ENCODE measurements at regions not wholly inside any gene's neighbourhood (a gene's known extent, or its start where the extent isn't known, plus 50 kb on each side); places are given as distances from the start of the nearest gene placed in this dataset.

DNA sequence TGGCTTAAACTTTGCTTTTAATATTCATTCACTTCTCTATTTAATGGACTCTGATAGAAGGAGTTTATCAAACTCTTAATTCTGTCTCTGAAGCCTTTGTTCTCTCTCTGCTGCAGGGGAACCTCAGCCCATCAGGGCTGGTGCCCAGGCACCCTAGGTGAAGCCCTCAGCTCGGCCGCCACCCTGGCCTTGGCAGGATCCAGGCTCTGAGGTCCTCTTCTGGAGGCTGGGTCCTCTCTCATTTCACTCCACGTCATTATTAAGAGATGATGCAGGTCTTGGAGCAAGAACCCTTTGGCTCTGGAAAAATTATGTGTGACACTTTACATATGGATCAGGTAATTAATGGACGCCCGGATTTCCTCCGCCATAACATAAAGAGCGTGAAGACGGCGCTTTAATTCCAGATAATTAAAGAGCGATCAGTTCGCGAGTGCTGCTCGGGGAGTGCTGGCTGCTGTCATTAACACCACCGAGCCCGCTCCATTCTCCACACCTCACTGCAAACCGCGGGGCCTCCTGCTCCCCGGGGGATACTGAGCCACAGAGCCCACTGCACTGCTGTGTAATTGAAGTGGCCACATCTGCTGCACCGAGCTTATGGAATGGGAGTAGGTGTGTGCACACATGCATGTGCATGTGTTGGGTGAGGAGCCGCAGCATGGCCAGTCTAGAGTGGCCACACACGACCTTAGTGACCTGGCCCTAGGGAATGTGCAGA lies 259.4 kb upstream of the TNRC6C start:
- no peak for DNase-seq

DNA sequence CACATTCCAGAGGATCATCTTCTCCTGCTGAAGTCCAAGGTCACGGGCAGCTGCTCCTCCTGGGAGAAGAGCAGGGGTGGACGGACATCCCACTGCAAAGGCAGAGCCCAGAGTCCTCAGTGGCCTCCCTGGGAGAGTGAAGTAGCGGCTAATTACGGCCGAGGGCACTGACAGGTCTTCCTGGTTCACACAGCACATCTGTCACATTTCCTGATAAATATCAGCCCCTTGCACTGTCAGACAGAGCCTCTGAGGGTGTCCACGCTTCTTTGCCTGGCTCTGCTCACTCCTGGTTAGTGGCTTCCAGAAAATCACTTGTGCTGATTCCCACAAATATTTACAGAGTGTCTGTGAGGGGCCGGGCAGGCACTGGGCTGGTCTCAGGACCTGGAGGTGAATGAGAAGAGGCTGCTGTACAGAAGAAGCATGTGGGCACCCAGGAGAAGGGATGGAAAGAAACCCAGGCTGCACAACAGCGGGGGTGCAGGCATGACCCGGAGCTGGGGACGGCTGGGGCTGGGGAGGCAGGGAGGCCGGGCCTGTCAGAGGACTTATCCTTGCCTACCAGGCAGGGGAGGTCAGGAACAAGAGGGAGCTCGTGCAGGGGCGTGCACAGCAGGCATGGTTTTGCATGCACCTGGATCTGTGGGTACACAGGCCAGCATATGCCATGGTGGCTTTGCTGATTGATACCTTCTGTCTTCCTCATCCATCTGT lies 258.2 kb upstream of the TNRC6C start:
- no peak for DNase-seq

DNA sequence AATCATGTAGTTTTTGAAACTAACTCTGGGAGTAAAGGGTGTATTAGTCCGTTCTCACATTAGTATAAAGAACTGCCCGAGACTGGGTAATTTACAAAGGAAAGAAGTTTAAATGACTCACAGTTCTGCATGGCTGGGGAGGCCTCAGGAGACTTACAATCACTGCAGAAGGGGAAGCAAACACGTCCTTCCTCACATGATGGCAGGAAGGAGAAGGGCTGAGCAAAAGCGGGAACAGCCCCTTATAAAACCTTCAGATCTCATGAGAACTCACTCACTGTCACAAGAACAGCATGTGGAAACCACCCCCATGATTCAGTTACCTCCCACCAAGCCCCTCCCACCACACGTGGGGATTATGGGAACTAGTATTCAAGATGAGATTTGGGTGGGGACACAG lies 256.5 kb upstream of the TNRC6C start:
- DNase-seq, result no peak

DNA sequence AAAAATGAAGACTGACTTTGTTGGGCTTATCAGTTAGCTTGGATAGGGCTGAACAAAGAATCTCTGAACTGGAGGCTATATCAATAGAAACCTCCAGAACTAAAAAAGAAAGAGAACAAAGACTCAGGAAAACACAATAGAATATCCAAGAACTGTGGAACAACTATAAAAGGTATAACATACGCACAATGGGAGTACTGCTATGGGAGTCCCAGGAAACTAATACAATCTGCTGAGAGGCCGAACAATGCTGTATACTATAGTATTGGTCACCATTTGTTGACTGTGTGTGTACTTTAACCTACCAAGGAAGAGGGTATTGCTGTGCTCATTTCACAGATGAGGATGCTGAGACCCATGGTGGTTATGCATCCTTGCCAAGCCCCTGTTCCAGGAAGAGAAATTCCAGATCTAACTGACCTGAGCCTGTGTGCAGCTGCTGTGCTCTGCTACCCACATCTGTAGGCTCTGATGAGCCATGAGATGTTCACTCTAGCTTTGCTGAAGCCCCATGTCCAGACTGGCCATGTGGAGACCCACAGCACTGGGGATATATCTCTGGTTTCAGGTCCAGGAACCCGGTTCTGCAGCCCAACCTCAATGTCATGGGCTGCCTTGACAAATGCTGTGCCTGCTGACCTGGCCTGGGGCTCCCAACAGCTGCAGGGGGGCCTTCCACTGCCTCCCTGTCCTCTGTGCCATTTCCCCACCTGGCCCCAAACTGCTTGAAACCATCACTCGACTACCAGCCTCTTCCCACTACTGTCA lies 254.3 kb upstream of the TNRC6C start:
- no peak for DNase-seq

DNA sequence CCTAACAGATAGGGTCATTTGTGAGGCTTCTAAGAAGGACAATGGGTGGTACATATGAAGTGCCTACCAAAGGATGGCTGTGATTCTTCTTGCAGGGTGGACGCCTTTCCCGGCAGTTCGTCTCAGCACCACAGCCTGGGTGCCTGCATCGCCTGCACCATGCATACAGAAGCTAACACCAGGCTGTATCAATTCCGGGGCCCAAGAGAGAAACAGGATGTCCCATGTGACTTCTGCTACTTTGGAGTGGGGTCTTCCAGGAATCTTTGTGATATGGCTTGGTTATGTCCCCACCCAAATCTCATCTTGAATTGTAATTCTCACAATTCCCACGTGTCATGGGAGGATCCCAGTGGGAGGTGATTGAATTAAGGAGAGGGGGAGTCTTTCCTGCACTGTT lies 251.6 kb upstream of the TNRC6C start:
- DNase-seq, result no peak

DNA sequence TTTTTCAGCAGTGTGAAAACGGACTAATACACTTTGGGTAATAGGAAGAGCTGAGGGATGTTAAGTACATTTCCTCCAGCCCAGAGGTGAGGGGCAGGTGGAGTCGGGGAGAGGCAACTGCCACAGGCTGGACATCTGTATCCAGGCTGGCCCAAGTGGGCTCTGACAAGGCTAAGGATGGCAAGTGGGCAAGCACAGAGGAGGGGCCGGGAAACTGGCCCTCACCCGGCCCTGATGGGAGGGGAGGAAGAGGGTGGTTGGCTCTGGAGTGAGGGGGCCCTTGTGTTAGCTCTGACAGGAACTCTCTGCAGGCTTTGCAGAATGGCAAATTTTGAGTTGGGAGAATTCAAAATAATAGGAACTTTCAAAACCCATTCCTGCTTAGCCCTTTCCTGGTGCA lies 251.0 kb upstream of the TNRC6C start:
- no peak for DNase-seq

DNA sequence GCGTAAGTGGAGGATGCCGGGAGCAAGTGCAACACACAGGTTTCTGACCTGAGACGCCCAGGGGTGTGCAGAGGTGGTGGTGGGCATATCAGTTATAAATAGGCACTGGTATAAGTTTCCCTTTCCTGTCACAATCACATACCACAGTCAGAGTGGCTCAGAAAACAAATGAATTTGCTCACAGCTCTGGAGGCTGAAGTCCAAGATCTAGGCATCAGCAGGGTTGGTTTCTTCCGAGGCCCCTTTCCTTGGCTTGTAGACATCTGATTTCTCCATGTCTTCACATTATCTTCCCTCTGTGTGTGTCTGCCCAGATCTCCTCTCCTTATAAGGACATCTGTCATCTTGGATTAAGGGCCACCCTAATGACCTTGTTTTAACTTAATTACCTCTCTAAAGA lies 250.5 kb upstream of the TNRC6C start:
- no peak for DNase-seq

DNA sequence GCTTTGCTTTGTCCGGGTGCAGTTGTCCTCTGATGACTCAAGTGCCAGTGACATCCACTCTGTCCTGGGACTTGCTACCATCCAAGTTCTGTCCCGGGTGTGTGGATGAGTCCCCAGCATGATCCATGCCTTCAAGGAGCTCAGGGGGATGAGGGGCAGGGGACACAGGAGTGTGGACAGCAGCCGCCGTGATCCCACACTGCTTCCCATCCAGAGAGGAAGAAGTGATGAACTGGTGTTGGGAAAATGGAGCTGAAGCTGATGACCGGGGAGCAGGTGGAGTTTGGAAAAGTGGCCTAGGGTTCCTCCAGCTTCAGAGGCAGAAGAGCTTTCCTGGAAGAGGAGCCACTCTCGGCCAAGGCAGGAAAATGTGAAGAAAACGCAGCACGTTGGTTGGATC lies 249.6 kb upstream of the TNRC6C start:
- DNase-seq, result no peak

DNA sequence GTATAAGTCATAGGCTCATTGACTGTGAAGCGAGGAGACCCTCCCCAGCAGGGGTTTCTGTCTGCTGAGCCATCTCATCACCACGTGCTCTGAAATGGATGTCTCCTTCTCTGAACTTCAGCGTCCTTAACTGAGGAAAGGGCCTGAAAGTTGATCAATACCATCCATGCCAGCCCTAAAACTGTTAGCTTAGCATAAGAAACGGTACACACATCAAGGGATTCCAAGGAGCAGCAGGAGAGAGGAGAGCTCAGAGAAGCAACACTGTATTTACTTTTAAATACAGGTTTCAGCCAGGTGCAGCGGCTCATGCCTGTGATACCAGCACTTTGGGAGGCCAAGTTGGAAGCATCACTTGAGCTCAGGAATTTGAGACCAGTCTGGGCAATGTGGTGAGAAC lies 248.9 kb upstream of the TNRC6C start:
- no peak for DNase-seq

DNA sequence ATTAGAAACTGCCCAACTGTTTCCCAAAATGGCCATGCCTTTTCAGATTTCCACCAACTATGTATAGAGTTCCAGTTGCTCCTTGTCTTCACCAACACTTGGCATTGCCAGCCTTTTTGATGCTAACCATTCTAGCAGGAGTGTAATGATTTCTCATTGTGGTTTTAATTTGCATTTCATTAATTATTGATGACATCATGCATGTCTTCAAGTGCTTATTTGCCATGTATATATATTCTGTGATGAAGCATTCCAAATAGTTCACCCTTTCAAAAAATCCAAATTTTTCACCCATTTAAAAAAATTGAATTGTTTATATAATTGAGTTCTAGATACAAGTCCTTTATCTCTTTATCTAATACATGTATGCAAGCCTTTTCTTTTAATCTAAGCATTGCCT lies 245.9 kb upstream of the TNRC6C start:
- no peak for DNase-seq

DNA sequence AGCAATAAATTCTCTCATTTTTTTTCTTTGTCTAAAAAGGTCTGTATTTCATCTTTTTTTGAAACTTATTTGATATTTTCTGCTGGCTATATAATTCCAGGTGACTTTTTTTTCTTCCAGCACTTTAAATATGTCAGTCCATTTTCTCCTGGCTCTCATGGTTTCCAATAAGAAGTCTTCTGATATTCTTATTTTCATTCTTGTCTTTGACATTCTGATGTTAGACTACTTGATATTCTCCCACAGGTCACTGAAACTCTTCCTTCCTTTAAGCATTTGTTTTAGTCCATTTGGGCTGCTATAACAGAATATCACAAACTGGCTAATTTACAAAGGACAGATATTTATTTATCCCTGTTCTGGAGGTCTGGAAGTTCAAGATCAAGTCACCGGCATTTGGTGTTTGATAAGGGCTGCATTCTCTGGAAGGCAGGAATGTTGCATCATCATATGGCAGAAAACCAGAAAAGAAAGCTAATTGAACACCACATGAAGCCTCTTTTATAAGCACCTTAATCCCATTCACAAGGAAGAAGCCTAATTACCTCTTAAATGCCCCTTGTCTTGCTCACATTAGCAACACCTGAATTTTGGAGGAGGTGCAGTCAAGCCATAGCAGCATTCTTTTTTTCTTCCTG lies 242.1 kb upstream of the TNRC6C start:
- DNase-seq, result no peak

DNA sequence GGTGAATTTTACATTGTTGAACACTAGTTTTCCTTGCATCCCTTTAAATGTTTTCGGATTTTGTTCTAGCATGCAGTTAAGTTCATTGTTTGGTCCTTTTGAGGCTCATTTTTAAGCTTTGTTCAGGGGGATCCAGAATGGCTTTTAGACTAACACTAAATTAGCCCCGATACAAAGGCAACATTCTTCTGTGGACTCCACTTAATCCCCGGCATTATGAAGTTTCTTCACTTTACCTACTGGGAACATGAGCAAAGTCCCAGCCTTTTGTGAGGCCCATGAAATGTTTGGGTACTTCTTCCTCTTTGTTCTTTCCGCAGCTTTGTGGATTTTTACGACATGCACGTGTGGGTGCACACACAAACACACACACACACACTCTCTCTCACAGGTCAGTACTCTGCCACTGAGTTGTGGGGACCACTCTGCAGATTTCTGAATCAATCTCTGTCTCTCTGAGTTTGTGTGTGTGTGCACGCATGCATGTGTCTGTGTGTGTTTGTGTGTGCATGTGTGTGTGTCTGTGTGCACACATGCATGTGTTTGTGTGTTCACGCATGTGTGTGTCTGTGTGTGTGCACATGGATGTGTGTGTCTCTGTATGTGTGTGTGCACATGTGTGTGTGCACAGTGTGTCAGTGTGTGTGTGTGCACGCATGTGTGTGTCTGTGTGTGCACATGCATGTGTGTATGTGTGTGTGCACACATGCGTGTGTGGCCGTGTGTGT lies 240.4 kb upstream of the TNRC6C start:
- no peak for DNase-seq

DNA sequence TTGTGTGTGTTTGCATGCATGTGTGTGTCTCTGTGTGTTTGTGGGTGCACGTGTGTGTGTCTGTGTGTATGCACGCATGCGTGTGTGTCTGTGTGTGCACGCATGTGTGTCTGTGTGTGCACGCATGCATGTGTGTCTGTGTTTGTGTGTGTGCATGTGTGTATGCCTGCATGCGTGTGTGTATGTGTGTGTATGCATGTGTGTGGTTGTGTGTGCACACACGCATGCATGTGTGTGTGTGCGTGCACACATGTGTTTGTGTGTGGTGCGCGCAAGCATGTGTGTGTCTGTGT lies 239.9 kb upstream of the TNRC6C start:
- no peak for DNase-seq

DNA sequence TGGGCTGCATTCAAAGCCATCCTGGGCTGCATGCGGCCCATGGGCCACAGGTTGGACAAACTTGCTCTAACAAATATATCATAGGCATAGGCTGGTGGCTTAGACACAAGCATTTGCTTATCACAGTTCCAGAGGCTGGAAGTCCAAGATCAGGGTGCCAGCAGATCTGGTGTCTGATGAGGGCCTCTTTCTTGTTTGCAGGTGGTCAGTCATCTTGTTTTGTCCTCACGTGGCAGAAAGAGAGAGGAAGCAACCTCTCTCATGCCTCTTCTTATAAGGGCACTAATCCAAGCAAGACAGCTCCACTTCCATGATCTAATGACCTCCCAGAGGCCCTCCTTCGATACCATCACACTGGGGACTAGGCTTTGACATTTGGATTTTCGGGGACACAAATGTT lies 238.7 kb upstream of the TNRC6C start:
- no peak for DNase-seq

DNA sequence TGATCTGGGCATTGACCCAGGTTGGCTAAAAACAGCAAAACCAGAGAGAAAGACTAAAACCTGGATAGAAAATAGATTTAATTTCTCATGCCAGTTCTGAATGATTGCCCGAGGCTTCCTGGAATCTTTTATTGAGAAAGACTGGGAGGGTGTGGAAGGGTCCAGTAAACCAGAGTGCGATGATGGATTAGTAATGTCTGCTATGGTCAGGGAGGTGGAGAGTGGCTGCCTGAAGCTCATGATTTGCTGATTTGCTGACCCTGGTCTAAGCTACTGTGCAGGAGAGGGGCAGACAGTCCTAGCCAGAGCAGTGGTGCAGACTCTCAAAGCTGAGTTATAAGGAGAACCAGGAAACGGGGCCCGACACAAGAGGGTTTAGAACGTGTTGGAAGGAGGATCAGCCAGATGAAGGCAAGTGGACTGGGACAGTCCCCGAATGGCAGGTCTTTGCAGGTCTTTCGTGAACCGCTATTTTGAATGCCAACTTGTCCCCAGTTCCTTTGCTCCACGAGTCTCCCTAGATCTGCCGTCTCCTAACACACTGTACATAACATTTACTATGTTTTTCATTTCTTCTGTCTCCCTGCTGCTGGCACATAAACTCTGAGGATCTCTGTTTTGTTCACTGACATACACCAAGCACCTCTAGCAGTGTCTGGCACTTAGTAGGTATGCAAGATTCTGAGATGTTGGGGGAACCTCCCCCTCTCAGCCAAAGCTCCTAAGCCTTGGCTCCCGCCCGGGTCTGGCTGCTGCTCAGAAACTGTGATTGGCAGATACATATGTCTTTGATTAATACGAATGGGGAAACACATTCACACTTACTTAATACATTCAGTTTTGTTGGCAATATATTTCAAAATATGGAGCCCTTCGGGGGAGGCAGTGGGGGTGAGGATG lies 237.3 kb upstream of the TNRC6C start:
- no peak for DNase-seq

DNA sequence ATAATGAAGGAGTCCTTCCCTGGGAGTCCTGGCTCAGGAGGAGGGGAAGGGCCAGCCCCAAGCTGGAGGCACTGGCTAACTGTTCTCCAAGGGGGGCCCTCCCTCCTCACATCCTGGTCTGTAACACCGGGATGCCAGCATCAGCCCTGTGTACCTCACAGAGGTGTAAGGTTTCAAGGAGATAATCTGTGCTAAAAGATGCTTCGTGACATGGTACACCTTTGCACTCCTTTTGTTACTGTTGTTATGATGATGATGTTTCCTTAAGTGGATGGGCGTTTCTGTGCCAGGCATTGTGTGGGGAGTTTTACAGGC lies 236.7 kb upstream of the TNRC6C start:
- DNase-seq, result no peak

DNA sequence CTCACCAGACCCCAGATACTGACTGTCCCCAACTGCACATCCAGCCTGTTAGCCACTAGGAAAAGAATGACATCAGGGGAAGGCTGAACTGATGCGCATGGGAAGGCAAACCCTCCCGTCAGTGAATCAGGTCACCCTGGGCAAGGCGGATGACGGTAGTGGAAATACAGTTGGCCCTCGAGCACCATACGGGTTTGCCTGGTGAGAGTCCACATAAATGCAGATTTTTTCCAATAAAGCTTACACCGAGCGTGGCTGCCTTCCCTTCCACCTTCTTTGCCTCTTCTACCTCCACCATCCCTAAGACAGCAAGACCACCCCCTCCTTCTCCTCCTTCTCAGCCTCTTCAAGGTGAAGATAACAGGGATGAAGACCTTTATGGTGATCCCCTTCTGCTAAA lies 236.1 kb upstream of the TNRC6C start:
- no peak for DNase-seq

DNA sequence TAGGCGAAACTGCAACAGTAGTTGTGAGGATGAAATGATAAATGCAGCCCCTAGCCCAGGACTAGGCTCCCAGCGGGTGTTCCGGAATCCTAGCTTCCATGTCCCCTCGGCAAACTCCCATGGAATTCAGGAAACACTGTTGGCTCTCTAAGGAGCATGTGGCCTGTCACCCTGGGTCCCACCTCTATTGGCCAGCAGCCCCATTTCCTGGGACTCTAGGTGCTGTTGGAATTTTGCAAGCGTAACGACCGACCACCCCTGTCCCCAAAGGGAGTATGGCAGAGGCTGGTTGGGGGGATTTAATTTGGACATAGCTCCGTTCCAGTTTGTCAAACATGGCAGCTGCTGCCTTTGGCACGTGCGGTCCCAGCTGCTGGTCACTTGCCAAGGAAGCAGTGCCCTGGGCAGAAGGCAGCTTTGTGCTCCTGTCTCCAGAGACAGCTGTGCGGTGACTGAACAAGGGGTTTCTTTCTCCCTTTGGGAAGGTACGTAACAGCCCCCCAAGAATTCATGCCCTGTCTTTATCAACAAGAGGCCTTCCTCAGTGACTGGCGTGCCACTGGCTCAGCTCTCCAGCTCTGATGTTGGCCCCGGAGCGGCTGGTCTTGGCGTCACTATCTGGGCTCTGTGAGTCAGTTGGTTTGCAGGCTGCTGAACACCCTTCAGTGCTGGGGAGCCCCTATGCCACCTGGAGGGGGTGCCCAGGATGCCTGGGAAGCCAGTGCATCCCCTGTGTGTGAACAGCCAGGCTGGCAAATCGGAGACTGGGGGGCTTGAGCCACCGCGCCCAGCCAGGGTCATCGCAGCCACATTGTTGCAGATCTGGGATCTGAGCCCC lies 235.2 kb upstream of the TNRC6C start:
- DNase-seq, result no peak

DNA sequence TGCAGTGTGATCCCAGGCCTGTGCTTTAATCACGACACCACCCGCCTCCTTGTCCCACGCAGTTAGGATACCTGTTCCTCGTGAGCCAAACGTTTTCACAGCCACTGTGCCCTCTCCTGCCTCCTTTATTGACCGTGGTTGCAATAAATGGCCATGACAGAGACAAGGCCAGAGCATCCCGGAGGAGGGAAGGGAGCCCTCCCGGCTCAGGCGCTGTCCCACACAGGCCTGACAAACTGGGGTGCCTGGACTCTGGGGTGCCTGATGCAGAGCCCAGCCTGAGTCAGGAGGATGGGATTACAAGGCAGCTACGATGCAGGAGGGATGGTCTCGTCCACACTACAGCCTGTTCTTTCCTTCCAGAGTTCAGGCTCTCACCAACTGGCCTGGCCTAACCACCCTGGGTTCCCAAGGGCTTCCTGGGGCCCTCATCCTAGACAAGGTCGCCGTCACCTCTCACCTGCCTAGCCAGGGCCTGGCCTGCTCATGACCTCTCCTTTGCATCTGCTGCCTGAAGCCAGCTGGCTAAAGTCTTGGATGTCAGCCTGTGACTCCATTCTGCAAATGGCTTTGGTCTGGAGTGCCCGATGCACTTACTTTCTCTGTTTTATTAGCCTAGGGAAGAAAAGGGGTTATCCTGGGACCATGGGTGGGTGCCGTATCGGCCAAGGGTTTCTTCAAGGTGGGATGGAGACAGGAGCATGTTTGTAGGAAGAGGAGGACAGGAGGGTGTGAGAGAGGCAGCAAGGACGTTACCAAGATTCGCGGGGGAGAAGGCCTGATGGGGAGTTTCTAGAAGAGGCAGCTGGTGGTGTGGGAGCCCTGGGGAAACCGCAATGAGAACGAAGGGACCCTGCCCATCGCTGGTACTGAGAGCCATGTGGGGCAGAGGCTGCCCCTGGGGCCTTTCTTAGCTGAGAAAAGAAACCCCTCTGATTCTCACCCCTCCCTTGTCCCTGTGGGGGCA lies 234.3 kb upstream of the TNRC6C start:
- no peak for DNase-seq

All from renal pelvis (tissue), 1 donor.